DOHH2 (cell line): ENCODE measurements at regions not wholly inside any gene's neighbourhood (a gene's known extent, or its start where the extent isn't known, plus 50 kb on each side); places are given as distances from the start of the nearest gene placed in this dataset.

ENCODE experiments used
- H3F3A ChIP-seq: fragments of 200-600 bp; sonication (generic), shearing (Covaris generic); 2 replicates; pipeline ENCODE4 v1.6.0; 2016; ENCODE audit warnings: antibody characterized with exemption, mild to moderate bottlenecking; ENCODE audit not compliant: control insufficient read depth, insufficient read depth
- H3K27ac ChIP-seq: fragments of 200-600 bp; sonication (generic); 2 replicates; pipeline ENCODE4 v1.5.1; 2014; ENCODE audit warnings: low read depth, mild to moderate bottlenecking, low read length, moderate library complexity
- H3K27me3 ChIP-seq: fragments of 200-600 bp; sonication (generic); 2 replicates; pipeline ENCODE4 v1.6.1; 2014; ENCODE audit warnings: mild to moderate bottlenecking, low read length, mixed read lengths; ENCODE audit not compliant: control insufficient read depth
- H3K36me3 ChIP-seq: fragments of 200-600 bp; sonication (generic); 2 replicates; pipeline ENCODE4 v1.6.1; 2014; ENCODE audit warnings: mild to moderate bottlenecking, low read length, moderate library complexity, mixed read lengths; ENCODE audit not compliant: control insufficient read depth
- H3K4me1 ChIP-seq: fragments of 200-600 bp; sonication (generic); 2 replicates; pipeline ENCODE4 v1.6.1; 2014; ENCODE audit warnings: mild to moderate bottlenecking, low read length, mixed read lengths; ENCODE audit not compliant: control insufficient read depth
- H3K4me2 ChIP-seq: fragments of 200-600 bp; sonication (generic); 2 replicates; pipeline ENCODE4 v1.6.0; 2014; ENCODE audit warnings: mild to moderate bottlenecking, low read length, moderate library complexity
- H3K4me3 ChIP-seq: fragments of 200-600 bp; sonication (generic); 2 replicates; pipeline ENCODE4 v1.5.1; 2014; ENCODE audit warnings: mild to moderate bottlenecking, low read length, mixed read lengths
- H3K79me2 ChIP-seq: fragments of 200-600 bp; sonication (generic); 2 replicates; pipeline ENCODE4 v1.6.1; 2014; ENCODE audit warnings: mild to moderate bottlenecking, low read length, mixed read lengths; ENCODE audit not compliant: control insufficient read depth
- H3K9me2 ChIP-seq: fragments of 200-600 bp; sonication (generic); replicated peaks from 2 replicates; pipeline ENCODE4 v1.6.1; 2014; ENCODE audit warnings: mild to moderate bottlenecking, low read length, mixed read lengths; ENCODE audit not compliant: control insufficient read depth
- H3K9me3 ChIP-seq: fragments of 200-600 bp; sonication (generic); 2 replicates; pipeline ENCODE4 v1.6.1; 2014; ENCODE audit warnings: antibody characterized with exemption, low read length, mixed read lengths; ENCODE audit not compliant: control insufficient read depth, insufficient read depth
- H4K20me1 ChIP-seq: fragments of 200-600 bp; sonication (generic); 2 replicates; pipeline ENCODE4 v1.6.0; 2014; ENCODE audit warnings: low read depth, mild to moderate bottlenecking, antibody characterized with exemption, low read length, moderate library complexity; ENCODE audit not compliant: control insufficient read depth, insufficient read depth
- EZH2phosphoT487 ChIP-seq: fragments of 200-600 bp; sonication (generic); IDR thresholded peaks from 2 replicates; pipeline ENCODE4 v1.6.1; 2017; ENCODE audit warnings: borderline replicate concordance, mild to moderate bottlenecking, antibody characterized with exemption, low read length, moderate library complexity, mixed read lengths
- TF ChIP-seq, protein P1 (sequence below): fragments of 200-600 bp; sonication (generic); IDR thresholded peaks from one replicate; pipeline ENCODE4 v1.5.1; 2014; ENCODE audit warnings: antibody characterized with exemption, mild to moderate bottlenecking, low read depth, low read length; ENCODE audit not compliant: poor library complexity, severe bottlenecking

- Histone ChIP-seq H3K4me1 (no peaks in the 10 kb centered on the region), H3K36me3 (no peaks in the 10 kb centered on the region), H3K27ac (no peak overlapping the region), H3K4me2 (no peak overlapping the region), H3F3A (no peaks in the 10 kb centered on the region), H3K4me3 (no peak overlapping the region), H3K9me3 (no peaks in the 10 kb centered on the region), H4K20me1 (no peaks in the 10 kb centered on the region), H3K79me2 (no peaks in the 10 kb centered on the region), H3K27me3 (no peaks in the 10 kb centered on the region), H3K9me2 (no peaks in the 10 kb centered on the region)
- TF ChIP-seq EZH2phosphoT487, result no peak
- TF ChIP-seq, protein P1, sequence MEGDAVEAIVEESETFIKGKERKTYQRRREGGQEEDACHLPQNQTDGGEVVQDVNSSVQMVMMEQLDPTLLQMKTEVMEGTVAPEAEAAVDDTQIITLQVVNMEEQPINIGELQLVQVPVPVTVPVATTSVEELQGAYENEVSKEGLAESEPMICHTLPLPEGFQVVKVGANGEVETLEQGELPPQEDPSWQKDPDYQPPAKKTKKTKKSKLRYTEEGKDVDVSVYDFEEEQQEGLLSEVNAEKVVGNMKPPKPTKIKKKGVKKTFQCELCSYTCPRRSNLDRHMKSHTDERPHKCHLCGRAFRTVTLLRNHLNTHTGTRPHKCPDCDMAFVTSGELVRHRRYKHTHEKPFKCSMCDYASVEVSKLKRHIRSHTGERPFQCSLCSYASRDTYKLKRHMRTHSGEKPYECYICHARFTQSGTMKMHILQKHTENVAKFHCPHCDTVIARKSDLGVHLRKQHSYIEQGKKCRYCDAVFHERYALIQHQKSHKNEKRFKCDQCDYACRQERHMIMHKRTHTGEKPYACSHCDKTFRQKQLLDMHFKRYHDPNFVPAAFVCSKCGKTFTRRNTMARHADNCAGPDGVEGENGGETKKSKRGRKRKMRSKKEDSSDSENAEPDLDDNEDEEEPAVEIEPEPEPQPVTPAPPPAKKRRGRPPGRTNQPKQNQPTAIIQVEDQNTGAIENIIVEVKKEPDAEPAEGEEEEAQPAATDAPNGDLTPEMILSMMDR, result no peak
Observed at GRCh38 chr4:59629348-59629747, 1570.8 kb upstream of the ADGRL3 start.

- TF ChIP-seq, protein P1, result no peak
- TF ChIP-seq EZH2phosphoT487, result no peak
- H3K79me2 ChIP-seq, result no peaks in the 10 kb centered on the region
- no peaks in the 10 kb centered on the region for H3K36me3 ChIP-seq
- no peak overlapping the region for H3K27ac ChIP-seq
- no peak overlapping the region for H3K4me2 ChIP-seq
- no peaks in the 10 kb centered on the region for H3K9me2 ChIP-seq
- H4K20me1 ChIP-seq, result no peaks in the 10 kb centered on the region
- no peaks in the 10 kb centered on the region for H3K9me3 ChIP-seq
- H3K4me3 ChIP-seq, result no peak overlapping the region
- no peaks in the 10 kb centered on the region for H3K4me1 ChIP-seq
- no peaks in the 10 kb centered on the region for H3K27me3 ChIP-seq
- H3F3A ChIP-seq, result no peaks in the 10 kb centered on the region
Observed at GRCh38 chr4:59630235-59630634, 1569.9 kb upstream of the ADGRL3 start.

GRCh38 chr4:59630922-59631321, 1569.2 kb upstream of the ADGRL3 start:
- Histone ChIP-seq H3K27ac (no peak overlapping the region), H3K79me2 (no peaks in the 10 kb centered on the region), H3K4me2 (no peak overlapping the region), H3K4me3 (no peak overlapping the region), H4K20me1 (no peaks in the 10 kb centered on the region), H3K4me1 (no peaks in the 10 kb centered on the region), H3K27me3 (no peaks in the 10 kb centered on the region), H3K9me2 (no peaks in the 10 kb centered on the region), H3K9me3 (no peaks in the 10 kb centered on the region), H3F3A (no peaks in the 10 kb centered on the region), H3K36me3 (no peaks in the 10 kb centered on the region)
- TF ChIP-seq EZH2phosphoT487, result no peak
- TF ChIP-seq, protein P1, result no peak

DNA sequence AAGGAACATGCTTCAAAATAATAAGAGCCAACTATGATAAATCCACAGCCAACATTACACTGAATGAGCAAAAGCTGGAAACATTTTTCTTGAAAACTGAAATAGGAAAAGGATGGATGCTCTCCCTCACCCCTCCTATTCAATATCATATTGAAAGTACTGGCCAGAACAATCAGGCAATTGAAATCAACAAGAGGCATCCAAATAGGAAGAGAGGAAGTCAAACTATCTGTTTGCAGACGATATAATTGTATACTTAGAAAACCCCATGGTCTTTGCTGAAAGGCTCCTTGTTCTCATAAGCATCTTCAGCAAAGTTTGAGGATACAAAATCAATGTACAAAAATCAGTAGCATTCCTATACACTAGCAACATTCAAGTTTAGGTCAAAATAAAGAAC, 1562.5 kb upstream of the ADGRL3 start:
- H3K4me2 ChIP-seq, result no peak overlapping the region
- H4K20me1 ChIP-seq, result no peaks in the 10 kb centered on the region
- H3K27me3 ChIP-seq, result no peaks in the 10 kb centered on the region
- H3K4me1 ChIP-seq, result no peaks in the 10 kb centered on the region
- no peaks in the 10 kb centered on the region for H3K9me3 ChIP-seq
- H3K27ac ChIP-seq, result no peak overlapping the region
- no peak for TF ChIP-seq EZH2phosphoT487
- TF ChIP-seq, protein P1, result no peak
- no peak overlapping the region for H3K4me3 ChIP-seq
- no peaks in the 10 kb centered on the region for H3F3A ChIP-seq
- no peaks in the 10 kb centered on the region for H3K36me3 ChIP-seq
- H3K9me2 ChIP-seq, result no peaks in the 10 kb centered on the region
- H3K79me2 ChIP-seq, result no peaks in the 10 kb centered on the region
